Calu3 (cell line): ENCODE measurements at regions not wholly inside any gene's neighbourhood (a gene's known extent, or its start where the extent isn't known, plus 50 kb on each side); places are given as distances from the start of the nearest gene placed in this dataset.

ENCODE experiments used
- BruUV-seq: library from RNA; stranded (reverse); fragments of 400-500 nt; replicated peaks from 2 replicates; lab custom pipeline; 2021; lab: Mats Ljungman, UMichigan
- CTCF ChIA-PET: fragments of 300-600 bp; sonication (Branson Sonifier 250); formaldehyde crosslinking; loops from one replicate; lab custom pipeline; 2022; ENCODE audit warnings: antibody characterized with exemption; lab: Charles Lee
- DNase-seq: peaks from one replicate; pipeline ENCODE4 v3.0.0; 2022
- H3K27ac Mint-ChIP-seq: one replicate; pipeline ENCODE4 v1.8.0; 2022; ENCODE audit warnings: mixed read lengths; ENCODE audit not compliant: unreplicated experiment
- H3K27me3 Mint-ChIP-seq: one replicate; pipeline ENCODE4 v1.8.0; 2022; ENCODE audit warnings: mixed read lengths; ENCODE audit not compliant: unreplicated experiment
- H3K36me3 Mint-ChIP-seq: one replicate; pipeline ENCODE4 v1.8.0; 2022; ENCODE audit warnings: mild to moderate bottlenecking, moderate library complexity, mixed read lengths; ENCODE audit not compliant: insufficient read depth, unreplicated experiment
- H3K4me1 Mint-ChIP-seq: one replicate; pipeline ENCODE4 v1.8.0; 2022; ENCODE audit warnings: mild to moderate bottlenecking, low read depth, mixed read lengths; ENCODE audit not compliant: unreplicated experiment
- H3K4me3 Mint-ChIP-seq: one replicate; pipeline ENCODE4 v1.8.0; 2022; ENCODE audit warnings: mild to moderate bottlenecking, low read depth, moderate library complexity, mixed read lengths; ENCODE audit not compliant: unreplicated experiment
- H3K9me3 Mint-ChIP-seq: one replicate; pipeline ENCODE4 v1.8.0; 2022; ENCODE audit warnings: low read depth, mixed read lengths; ENCODE audit not compliant: unreplicated experiment
- CTCF ChIP-seq: fragments of 200-600 bp; IDR thresholded peaks from one replicate; pipeline ENCODE4 v1.8.0; 2022; ENCODE audit warnings: antibody characterized with exemption; ENCODE audit not compliant: unreplicated experiment
- intact Hi-C: fragments of 100-400 bp; cut with micrococcal nuclease; formaldehyde crosslinking; loops from one replicate; pipeline ENCODE4 v1.10.0; 2022; ENCODE audit not compliant: unreplicated experiment

DNA sequence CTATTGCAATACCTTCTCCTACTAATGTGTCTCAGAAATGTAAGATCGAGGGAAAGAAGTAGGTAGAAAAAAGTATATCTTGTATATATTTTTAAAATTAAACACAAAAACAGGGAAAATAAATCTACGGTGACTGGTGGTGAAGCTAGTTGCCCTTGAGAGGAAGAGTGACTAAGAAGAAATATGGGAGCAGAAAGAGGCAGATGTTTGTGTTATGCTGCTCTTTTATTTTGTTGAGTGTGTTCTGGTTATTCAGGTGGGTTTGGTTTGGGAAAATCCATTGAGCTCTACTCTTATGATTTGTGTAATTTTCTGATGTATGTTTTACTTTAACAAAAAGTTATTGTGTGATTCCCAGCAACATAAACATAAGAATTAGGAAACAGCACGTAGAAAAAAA is 444.9 kb upstream of the B3GALT2 start:
- H3K4me3 Mint-ChIP-seq: no peak overlapping the region
- H3K36me3 Mint-ChIP-seq: no peaks in the 10 kb centered on the region
- CTCF ChIA-PET: interaction anchor here (0.6 to 1.6 kb wide), 2 partner anchors 10 to 1679 kb away, joined by 3 to 4 read pairs; no protein-coding TSS in a partner anchor
- H3K9me3 Mint-ChIP-seq: peaks cover 3% of the 10 kb centered on the region
- intact Hi-C loops: loop anchor here (5.0 kb wide), 1 partner anchor 224 kb away; no protein-coding TSS in a partner anchor
- H3K27ac Mint-ChIP-seq: no peak overlapping the region
- no peak for DNase-seq
- peaks cover 22% of the 10 kb centered on the region for H3K4me1 Mint-ChIP-seq
- TF ChIP-seq CTCF: no peak
- H3K27me3 Mint-ChIP-seq: no peaks in the 10 kb centered on the region
- no TSS peak for BruUV-seq

- Mint-ChIP-seq H3K27ac (peak overlapping the region; percentile 42), H3K4me3 (peak overlapping the region; percentile 37), H3K27me3 (no peaks in the 10 kb centered on the region), H3K9me3 (peaks cover 3% of the 10 kb centered on the region), H3K4me1 (peaks cover 22% of the 10 kb centered on the region), H3K36me3 (no peaks in the 10 kb centered on the region)
- CTCF ChIA-PET: interaction anchor here (0.8 to 1.6 kb wide), 2 partner anchors 8 kb away, joined by 3 to 4 read pairs; no protein-coding TSS in a partner anchor
- DNase-seq: no peak
- intact Hi-C loops: loop anchor here (5.0 kb wide), 1 partner anchor 223 kb away; no protein-coding TSS in a partner anchor
- BruUV-seq: no TSS peak
- TF ChIP-seq CTCF: no peak
Measured at GRCh38 chr1:193629875-193630274, 443.5 kb upstream of the B3GALT2 start.

DNA sequence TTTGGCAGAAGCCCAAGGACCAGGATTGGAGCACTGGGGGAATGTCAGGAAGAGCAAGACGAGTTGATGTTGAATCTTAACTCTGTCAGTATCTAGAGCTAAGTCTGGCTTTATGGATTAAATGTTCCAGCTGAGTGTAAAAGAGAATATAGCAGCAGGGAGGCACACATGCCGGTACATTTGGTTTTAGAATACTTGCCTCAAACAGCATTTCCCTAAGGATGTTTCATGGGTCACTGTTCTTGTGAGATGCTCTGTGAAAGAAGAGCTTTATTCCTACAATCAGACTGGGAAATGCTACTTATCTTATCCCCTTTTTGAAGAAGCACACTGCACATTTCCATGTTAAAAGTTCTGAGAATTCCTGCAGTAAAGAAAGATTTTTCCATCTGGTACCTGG is 440.3 kb upstream of the B3GALT2 start:
- CTCF ChIA-PET: interaction anchor here (0.7 to 1.2 kb wide), 2 partner anchors 25 to 361 kb away, joined by 3 read pairs; no protein-coding TSS in a partner anchor
- intact Hi-C loops: no loop called here
- no peak for DNase-seq
- no TSS peak for BruUV-seq
- peaks cover 3% of the 10 kb centered on the region for H3K9me3 Mint-ChIP-seq
- H3K4me3 Mint-ChIP-seq: no peak overlapping the region
- no peaks in the 10 kb centered on the region for H3K27me3 Mint-ChIP-seq
- H3K4me1 Mint-ChIP-seq: peaks cover 22% of the 10 kb centered on the region
- no peaks in the 10 kb centered on the region for H3K36me3 Mint-ChIP-seq
- H3K27ac Mint-ChIP-seq: no peak overlapping the region
- TF ChIP-seq CTCF: no peak

- no peak overlapping the region for H3K4me3 Mint-ChIP-seq
- no peak for TF ChIP-seq CTCF
- no peak overlapping the region for H3K27ac Mint-ChIP-seq
- no peak for DNase-seq
- H3K27me3 Mint-ChIP-seq: no peaks in the 10 kb centered on the region
- CTCF ChIA-PET: no interaction called here
- no TSS peak for BruUV-seq
- intact Hi-C loops: no loop called here
- H3K4me1 Mint-ChIP-seq: peaks cover 16% of the 10 kb centered on the region
- H3K36me3 Mint-ChIP-seq: no peaks in the 10 kb centered on the region
- peaks cover 4% of the 10 kb centered on the region for H3K9me3 Mint-ChIP-seq
Measured at GRCh38 chr1:193625255-193625654, 438.8 kb upstream of the B3GALT2 start.
